A673 (cell line): ENCODE measurements at regions not wholly inside any gene's neighbourhood (a gene's known extent, or its start where the extent isn't known, plus 50 kb on each side); places are given as distances from the start of the nearest gene placed in this dataset.

Experiments used
- BruUV-seq: library from RNA; stranded (reverse); fragments of 400-500 nt; replicated peaks from 2 replicates; lab custom pipeline; 2021; lab: Mats Ljungman, UMichigan
- CTCF ChIA-PET: fragments of 300-600 bp; sonication (Branson Sonifier 250); formaldehyde crosslinking; loops from one replicate; lab custom pipeline; 2022; ENCODE audit warnings: antibody characterized with exemption; lab: Charles Lee
- POLR2A ChIA-PET: fragments of 300-600 bp; sonication (Branson Sonifier 250); formaldehyde crosslinking; loops from one replicate; lab custom pipeline; 2022; ENCODE audit warnings: antibody characterized with exemption; ENCODE audit not compliant: low non-redundant PET; lab: Charles Lee
- DNase-seq: peaks from one replicate; pipeline ENCODE4 v3.0.0-alpha.2; 2015; ENCODE audit warnings: low spot score
- H3K27ac ChIP-seq: fragments of 200-600 bp; sonication (generic); 2 replicates; pipeline ENCODE4 v1.5.1; 2016; ENCODE audit warnings: mixed run types, low read depth, mild to moderate bottlenecking, mixed read lengths, antibody characterized with exemption, low read length; ENCODE audit not compliant: poor library complexity, severe bottlenecking
- H3K27me3 ChIP-seq: fragments of 200-600 bp; sonication (generic); replicated peaks from 2 replicates; pipeline ENCODE4 v1.6.1; 2017; ENCODE audit warnings: mixed run types, low read depth, mild to moderate bottlenecking, mixed read lengths, antibody characterized with exemption, low read length; ENCODE audit not compliant: insufficient read depth, poor library complexity
- H3K36me3 ChIP-seq: fragments of 200-600 bp; sonication (generic); 2 replicates; pipeline ENCODE4 v1.6.1; 2016; ENCODE audit warnings: mixed run types, mild to moderate bottlenecking, mixed read lengths, antibody characterized with exemption, low read length; ENCODE audit not compliant: insufficient read depth, poor library complexity, severe bottlenecking
- H3K4me1 ChIP-seq: fragments of 200-600 bp; sonication (generic); 2 replicates; pipeline ENCODE4 v1.6.1; 2017; ENCODE audit warnings: mixed run types, mild to moderate bottlenecking, mixed read lengths, antibody characterized with exemption, low read length; ENCODE audit not compliant: insufficient read depth, poor library complexity, severe bottlenecking
- H3K4me3 ChIP-seq: fragments of 200-600 bp; sonication (generic); 2 replicates; pipeline ENCODE4 v1.5.1; 2016; ENCODE audit warnings: low read depth, mixed run types, mild to moderate bottlenecking, mixed read lengths, low read length; ENCODE audit not compliant: poor library complexity, severe bottlenecking
- H3K9me3 ChIP-seq: fragments of 200-600 bp; sonication (generic); 2 replicates; pipeline ENCODE4 v1.6.1; 2016; ENCODE audit warnings: mixed run types, low read depth, mild to moderate bottlenecking, mixed read lengths, antibody characterized with exemption, low read length; ENCODE audit not compliant: poor library complexity, severe bottlenecking
- CTCF ChIP-seq: fragments of 300-800, 200-600 bp; sonication (generic); conservative IDR thresholded peaks from 2 replicates; pipeline ENCODE4 v1.5.1; 2017; ENCODE audit warnings: low read depth, mild to moderate bottlenecking, antibody characterized with exemption, low read length, moderate library complexity, mixed read lengths
- EZH2 ChIP-seq: fragments of 200-600 bp; sonication (generic); IDR thresholded peaks from 2 replicates; pipeline ENCODE4 v1.6.1; 2017; ENCODE audit warnings: borderline replicate concordance, low read depth, mild to moderate bottlenecking, mixed read lengths, antibody characterized with exemption, low read length; ENCODE audit not compliant: poor library complexity, severe bottlenecking
- intact Hi-C: fragments of 100-400 bp; cut with micrococcal nuclease; formaldehyde crosslinking; loops from one replicate; pipeline ENCODE4 v1.10.0; 2022; ENCODE audit not compliant: unreplicated experiment

GRCh38 chr12:43179486-43179885 is 372.5 kb downstream of the ADAMTS20 start:
- CTCF ChIA-PET: interaction anchor here (0.6 kb wide), 1 partner anchor 1186 kb away, joined by 3 read pairs; no protein-coding TSS in a partner anchor
- Histone ChIP-seq H3K9me3 (no peaks in the 10 kb centered on the region), H3K4me3 (no peak overlapping the region), H3K4me1 (no peaks in the 10 kb centered on the region), H3K36me3 (no peaks in the 10 kb centered on the region), H3K27ac (no peak overlapping the region), H3K27me3 (no peaks in the 10 kb centered on the region)
- TF ChIP-seq EZH2 (no peak), CTCF (no peak)
- BruUV-seq: no TSS peak
- DNase-seq: no peak
- intact Hi-C loops: no loop called here
- POLR2A ChIA-PET: no interaction called here

- Histone ChIP-seq H3K27ac (no peak overlapping the region), H3K9me3 (no peaks in the 10 kb centered on the region), H3K4me1 (no peaks in the 10 kb centered on the region), H3K27me3 (no peaks in the 10 kb centered on the region), H3K36me3 (no peaks in the 10 kb centered on the region), H3K4me3 (no peak overlapping the region)
- ChIA-PET CTCF (no interaction called here), POLR2A (no interaction called here)
- intact Hi-C loops: no loop called here
- TF ChIP-seq EZH2 (no peak), CTCF (no peak)
- DNase-seq: no peak
- no TSS peak for BruUV-seq
These were observed 374.7 kb downstream of the ADAMTS20 start for GRCh38 chr12:43177276-43177675.

GRCh38 chr12:43169115-43169681 is 382.8 kb downstream of the ADAMTS20 start:
- intact Hi-C loops: no loop called here
- ChIA-PET POLR2A (no interaction called here), CTCF (no interaction called here)
- no peak for DNase-seq
- H3K4me3 ChIP-seq: no peak overlapping the region
- TF ChIP-seq CTCF: no peak
- no peak for TF ChIP-seq EZH2
- no TSS peak for BruUV-seq
- H3K36me3 ChIP-seq: no peaks in the 10 kb centered on the region
- no peak overlapping the region for H3K27ac ChIP-seq
- H3K4me1 ChIP-seq: peaks cover 9% of the 10 kb centered on the region
- no peaks in the 10 kb centered on the region for H3K27me3 ChIP-seq
- no peaks in the 10 kb centered on the region for H3K9me3 ChIP-seq
